ENCODE measurements at regions not wholly inside any gene's neighbourhood (a gene's known extent, or its start where the extent isn't known, plus 50 kb on each side); places are given as distances from the start of the nearest gene placed in this dataset.

- POLR2A ChIA-PET = no interaction called here
- no peak for DNase-seq (ENCODE audit: low read depth, low spot score)
- CTCF ChIA-PET = interaction anchor here (2.0 kb wide), 1 partner anchor 17 kb away, joined by 5 read pairs; no protein-coding TSS in a partner anchor
- no peaks in the 10 kb centered on the region for H3K36me3 ChIP-seq (ENCODE audit: control insufficient read depth in 1 of 2, insufficient read depth in 2 of 2, low read length in 2 of 2)
- H4K20me1 ChIP-seq (ENCODE audit: insufficient read depth) = no peaks in the 10 kb centered on the region
- H3K27me3 ChIP-seq (ENCODE audit: insufficient read depth, low read length) = no peaks in the 10 kb centered on the region
- no peaks in the 10 kb centered on the region for H3K9me2 ChIP-seq (ENCODE audit: insufficient read depth)
- intact Hi-C loops (cut with micrococcal nuclease) = no loop called here
- H3K27ac ChIP-seq (ENCODE audit: low read depth, low read length) = no peak overlapping the region
- H3K4me3 ChIP-seq (replicated peaks in 1 of 2; ENCODE audit: low read depth in 1 of 2, low read length in 2 of 2) = no peak overlapping the region
- peaks cover 26 to 41% of the 10 kb centered on the region in 2 experiments for H3K4me1 ChIP-seq (ENCODE audit: control insufficient read depth in 1 of 2, insufficient read depth in 2 of 2, low read length in 2 of 2)
- H3K9me3 ChIP-seq (ENCODE audit: control insufficient read depth in 1 of 2, insufficient read depth in 1 of 2, low read depth in 1 of 2, low read length in 2 of 2) = no peaks in the 10 kb centered on the region
- H3K79me2 ChIP-seq (ENCODE audit: insufficient read depth, low read length) = no peaks in the 10 kb centered on the region
- no peak overlapping the region for H2AFZ ChIP-seq (ENCODE audit: low read depth, low read length, poor library complexity, severe bottlenecking)
- no peak for TF ChIP-seq CBX3 (IDR thresholded peaks at IDR 0.05; ENCODE audit: low read depth)
- no peak for TF ChIP-seq YY1 (IDR thresholded peaks at IDR 0.05; ENCODE audit: extremely low read depth, insufficient replicate concordance, low read depth, low read length)
- TF ChIP-seq JUND (IDR thresholded peaks at IDR 0.05) = no peak
- TF ChIP-seq ZBTB33 (IDR thresholded peaks at IDR 0.05; ENCODE audit: extremely low read depth, insufficient replicate concordance, low read length) = no peak
- no peak for TF ChIP-seq CEBPB (IDR thresholded peaks at IDR 0.05; ENCODE audit: low read depth)
- no peak for TF ChIP-seq EZH2phosphoT487 (IDR thresholded peaks at IDR 0.05; ENCODE audit: borderline replicate concordance)
- no peak for TF ChIP-seq MAX (IDR thresholded peaks at IDR 0.05)
- TF ChIP-seq ELF1 (IDR thresholded peaks at IDR 0.05; ENCODE audit: borderline replicate concordance, low read depth) = no peak
- no peak for TF ChIP-seq ZNF274 (IDR thresholded peaks at IDR 0.05; ENCODE audit: low read depth, low read length)
- no peak for TF ChIP-seq EZH2 (IDR thresholded peaks at IDR 0.05)
- no peak for TF ChIP-seq TCF7L2 (IDR thresholded peaks at IDR 0.05; ENCODE audit: borderline replicate concordance, extremely low read depth, insufficient read depth, insufficient read length)
- TF ChIP-seq SP1 (IDR thresholded peaks at IDR 0.05; ENCODE audit: low read depth) = no peak
- no peak for TF ChIP-seq FOSL1 (IDR thresholded peaks at IDR 0.05; ENCODE audit: low read depth)
- no peak for TF ChIP-seq SIN3A (IDR thresholded peaks at IDR 0.05; ENCODE audit: low read depth)
- TF ChIP-seq POLR2AphosphoS5 (IDR thresholded peaks at IDR 0.05; ENCODE audit: low read depth, low read length) = no peak
- TF ChIP-seq ZFX (IDR thresholded peaks at IDR 0.05) = no peak
- no peak for TF ChIP-seq ATF3 (IDR thresholded peaks at IDR 0.05)
- RAD21 ChIA-PET (ENCODE audit: low non-redundant PET in 1 of 2, low total read pairs in 2 of 2, uncharacterized antibody in 2 of 2, unreplicated experiment in 2 of 2) = no interaction called here
- ATAC-seq = no peak
- no TSS peak for BruUV-seq (replicated peaks)
- no peak overlapping the region for H3K9ac ChIP-seq (ENCODE audit: low read length)
- H3K4me2 ChIP-seq (ENCODE audit: low read length) = no peak overlapping the region
Observed at GRCh38 chr7:142442396-142442795, 184.5 kb upstream of the PRSS58 start.

All from HCT116 (cell line).